ENCODE measurements at regions not wholly inside any gene's neighbourhood (a gene's known extent, or its start where the extent isn't known, plus 50 kb on each side); places are given as distances from the start of the nearest gene placed in this dataset.

- Histone ChIP-seq H3K36me3 (ENCODE audit: control insufficient read depth, insufficient read depth, low read length) (peaks cover 12% of the 10 kb centered on the region), H3K9me3 (ENCODE audit: control insufficient read depth, insufficient read depth, low read length) (no peaks in the 10 kb centered on the region), H3K27ac (ENCODE audit: low read depth, low read length) (no peak overlapping the region), H3K9ac (ENCODE audit: low read depth, low read length) (no peak overlapping the region), H3K27me3 (ENCODE audit: control insufficient read depth, insufficient read depth, low read length) (no peaks in the 10 kb centered on the region), H3K4me1 (ENCODE audit: control insufficient read depth, insufficient read depth, low read length) (0 out of 2 replicates have a peak, but pooled peaks cover 3% of the 10 kb centered on the region), H3K4me3 (ENCODE audit: low read depth, low read length) (no peak overlapping the region)
Observed at GRCh38 chr6:144702781-144703180, 417.6 kb downstream of the UTRN start.

- Histone ChIP-seq H3K9ac (ENCODE audit: low read depth, low read length) (no peak overlapping the region), H3K9me3 (ENCODE audit: control insufficient read depth, insufficient read depth, low read length) (no peaks in the 10 kb centered on the region), H3K4me1 (ENCODE audit: control insufficient read depth, insufficient read depth, low read length) (peaks cover 13% of the 10 kb centered on the region), H3K27ac (ENCODE audit: low read depth, low read length) (no peak overlapping the region), H3K36me3 (ENCODE audit: control insufficient read depth, insufficient read depth, low read length) (no peaks in the 10 kb centered on the region), H3K27me3 (ENCODE audit: control insufficient read depth, insufficient read depth, low read length) (no peaks in the 10 kb centered on the region), H3K4me3 (ENCODE audit: low read depth, low read length) (no peak overlapping the region)
Observed at GRCh38 chr6:144710207-144710606, 425.1 kb downstream of the UTRN start.

GRCh38 chr6:144711661-144712060 is 426.5 kb downstream of the UTRN start:
- Histone ChIP-seq H3K4me3 (ENCODE audit: low read depth, low read length) (no peak overlapping the region), H3K4me1 (ENCODE audit: control insufficient read depth, insufficient read depth, low read length) (peaks cover 23% of the 10 kb centered on the region), H3K9ac (ENCODE audit: low read depth, low read length) (no peak overlapping the region)

GRCh38 chr6:144712541-144712940 is 427.4 kb downstream of the UTRN start:
- H3K4me3 ChIP-seq (ENCODE audit: low read depth, low read length) = no peak overlapping the region
- H3K36me3 ChIP-seq (ENCODE audit: control insufficient read depth, insufficient read depth, low read length) = no peaks in the 10 kb centered on the region
- H3K4me1 ChIP-seq (ENCODE audit: control insufficient read depth, insufficient read depth, low read length) = peaks cover 23% of the 10 kb centered on the region
- H3K27me3 ChIP-seq (ENCODE audit: control insufficient read depth, insufficient read depth, low read length) = no peaks in the 10 kb centered on the region
- H3K9ac ChIP-seq (ENCODE audit: low read depth, low read length) = no peak overlapping the region
- H3K9me3 ChIP-seq (ENCODE audit: control insufficient read depth, insufficient read depth, low read length) = no peaks in the 10 kb centered on the region
- H3K27ac ChIP-seq (ENCODE audit: low read depth, low read length) = no peak overlapping the region

More at GRCh38 chr6:144711661-144712060, 426.5 kb downstream of the UTRN start:
- Histone ChIP-seq H3K27me3 (ENCODE audit: control insufficient read depth, insufficient read depth, low read length) (no peaks in the 10 kb centered on the region), H3K27ac (ENCODE audit: low read depth, low read length) (no peak overlapping the region), H3K9me3 (ENCODE audit: control insufficient read depth, insufficient read depth, low read length) (no peaks in the 10 kb centered on the region), H3K36me3 (ENCODE audit: control insufficient read depth, insufficient read depth, low read length) (no peaks in the 10 kb centered on the region)

- H3K27ac ChIP-seq (ENCODE audit: low read depth, low read length) = no peak overlapping the region
- no peak overlapping the region for H3K4me3 ChIP-seq (ENCODE audit: low read depth, low read length)
- no peaks in the 10 kb centered on the region for H3K36me3 ChIP-seq (ENCODE audit: control insufficient read depth, insufficient read depth, low read length)
- no peak overlapping the region for H3K9ac ChIP-seq (ENCODE audit: low read depth, low read length)
- H3K9me3 ChIP-seq (ENCODE audit: control insufficient read depth, insufficient read depth, low read length) = no peaks in the 10 kb centered on the region
- no peaks in the 10 kb centered on the region for H3K27me3 ChIP-seq (ENCODE audit: control insufficient read depth, insufficient read depth, low read length)
- H3K4me1 ChIP-seq (ENCODE audit: control insufficient read depth, insufficient read depth, low read length) = peaks cover 23% of the 10 kb centered on the region
Observed at GRCh38 chr6:144714021-144714712, 429.0 kb downstream of the UTRN start.

GRCh38 chr6:144715344-144715743 is 430.2 kb downstream of the UTRN start:
- Histone ChIP-seq H3K9ac (ENCODE audit: low read depth, low read length) (no peak overlapping the region), H3K4me3 (ENCODE audit: low read depth, low read length) (no peak overlapping the region), H3K4me1 (ENCODE audit: control insufficient read depth, insufficient read depth, low read length) (peaks cover 23% of the 10 kb centered on the region), H3K27me3 (ENCODE audit: control insufficient read depth, insufficient read depth, low read length) (no peaks in the 10 kb centered on the region), H3K36me3 (ENCODE audit: control insufficient read depth, insufficient read depth, low read length) (no peaks in the 10 kb centered on the region), H3K9me3 (ENCODE audit: control insufficient read depth, insufficient read depth, low read length) (no peaks in the 10 kb centered on the region), H3K27ac (ENCODE audit: low read depth, low read length) (no peak overlapping the region)

GRCh38 chr6:144718431-144718830 is 433.3 kb downstream of the UTRN start:
- no peaks in the 10 kb centered on the region for H3K36me3 ChIP-seq (ENCODE audit: control insufficient read depth, insufficient read depth, low read length)
- H3K27me3 ChIP-seq (ENCODE audit: control insufficient read depth, insufficient read depth, low read length) = no peaks in the 10 kb centered on the region

GRCh38 chr6:144721232-144721631 is 436.1 kb downstream of the UTRN start:
- H3K9me3 ChIP-seq (ENCODE audit: control insufficient read depth, insufficient read depth, low read length) = no peaks in the 10 kb centered on the region
- no peak overlapping the region for H3K27ac ChIP-seq (ENCODE audit: low read depth, low read length)
- peaks cover 13% of the 10 kb centered on the region for H3K4me1 ChIP-seq (ENCODE audit: control insufficient read depth, insufficient read depth, low read length)
- no peak overlapping the region for H3K4me3 ChIP-seq (ENCODE audit: low read depth, low read length)
- H3K9ac ChIP-seq (ENCODE audit: low read depth, low read length) = no peak overlapping the region
- no peaks in the 10 kb centered on the region for H3K27me3 ChIP-seq (ENCODE audit: control insufficient read depth, insufficient read depth, low read length)
- H3K36me3 ChIP-seq (ENCODE audit: control insufficient read depth, insufficient read depth, low read length) = no peaks in the 10 kb centered on the region

More at GRCh38 chr6:144718431-144718830, 433.3 kb downstream of the UTRN start:
- H3K4me1 ChIP-seq (ENCODE audit: control insufficient read depth, insufficient read depth, low read length) = peaks cover 15% of the 10 kb centered on the region
- H3K9me3 ChIP-seq (ENCODE audit: control insufficient read depth, insufficient read depth, low read length) = no peaks in the 10 kb centered on the region
- no peak overlapping the region for H3K9ac ChIP-seq (ENCODE audit: low read depth, low read length)
- H3K27ac ChIP-seq (ENCODE audit: low read depth, low read length) = no peak overlapping the region
- no peak overlapping the region for H3K4me3 ChIP-seq (ENCODE audit: low read depth, low read length)

- Histone ChIP-seq H3K27ac (ENCODE audit: low read depth, low read length) (no peak overlapping the region), H3K4me1 (ENCODE audit: control insufficient read depth, insufficient read depth, low read length) (peaks cover 17% of the 10 kb centered on the region)
Observed at GRCh38 chr6:144722154-144722737, 437.1 kb downstream of the UTRN start.

GRCh38 chr6:144722925-144723324 is 437.8 kb downstream of the UTRN start:
- H3K4me1 ChIP-seq (ENCODE audit: control insufficient read depth, insufficient read depth, low read length) = peaks cover 17% of the 10 kb centered on the region
- no peak overlapping the region for H3K27ac ChIP-seq (ENCODE audit: low read depth, low read length)
- H3K27me3 ChIP-seq (ENCODE audit: control insufficient read depth, insufficient read depth, low read length) = no peaks in the 10 kb centered on the region
- no peaks in the 10 kb centered on the region for H3K9me3 ChIP-seq (ENCODE audit: control insufficient read depth, insufficient read depth, low read length)
- no peak overlapping the region for H3K4me3 ChIP-seq (ENCODE audit: low read depth, low read length)
- H3K9ac ChIP-seq (ENCODE audit: low read depth, low read length) = no peak overlapping the region
- no peaks in the 10 kb centered on the region for H3K36me3 ChIP-seq (ENCODE audit: control insufficient read depth, insufficient read depth, low read length)

More at GRCh38 chr6:144722154-144722737, 437.1 kb downstream of the UTRN start:
- Histone ChIP-seq H3K9ac (ENCODE audit: low read depth, low read length) (no peak overlapping the region), H3K36me3 (ENCODE audit: control insufficient read depth, insufficient read depth, low read length) (no peaks in the 10 kb centered on the region), H3K27me3 (ENCODE audit: control insufficient read depth, insufficient read depth, low read length) (no peaks in the 10 kb centered on the region), H3K9me3 (ENCODE audit: control insufficient read depth, insufficient read depth, low read length) (no peaks in the 10 kb centered on the region), H3K4me3 (ENCODE audit: low read depth, low read length) (no peak overlapping the region)

GRCh38 chr6:144723431-144723830 is 438.3 kb downstream of the UTRN start:
- Histone ChIP-seq H3K9ac (ENCODE audit: low read depth, low read length) (no peak overlapping the region), H3K4me1 (ENCODE audit: control insufficient read depth, insufficient read depth, low read length) (peaks cover 18% of the 10 kb centered on the region), H3K4me3 (ENCODE audit: low read depth, low read length) (no peak overlapping the region), H3K27me3 (ENCODE audit: control insufficient read depth, insufficient read depth, low read length) (no peaks in the 10 kb centered on the region), H3K27ac (ENCODE audit: low read depth, low read length) (no peak overlapping the region), H3K9me3 (ENCODE audit: control insufficient read depth, insufficient read depth, low read length) (no peaks in the 10 kb centered on the region), H3K36me3 (ENCODE audit: control insufficient read depth, insufficient read depth, low read length) (no peaks in the 10 kb centered on the region)

Data from HUES48 (cell line).